ENCODE measurements at regions not wholly inside any gene's neighbourhood (a gene's known extent, or its start where the extent isn't known, plus 50 kb on each side); places are given as distances from the start of the nearest gene placed in this dataset.

DNA sequence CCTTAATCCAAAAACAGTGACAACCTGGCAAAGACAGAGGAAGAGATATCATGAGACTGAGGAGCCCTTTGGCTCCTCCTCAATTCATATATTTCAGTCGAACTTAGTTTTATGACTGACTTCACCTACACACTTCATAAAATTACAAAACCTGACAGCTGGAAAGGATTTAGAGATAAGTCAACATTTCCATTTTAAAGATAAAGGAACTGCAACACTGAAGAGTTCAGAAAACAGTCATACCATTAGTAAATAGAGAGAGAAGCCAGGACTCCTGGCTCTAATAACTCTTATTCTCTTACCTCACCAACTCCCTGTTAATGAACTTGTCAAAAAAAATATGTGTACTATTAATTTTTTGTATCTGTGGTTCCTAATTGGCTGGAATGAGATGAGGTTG lies 141.0 kb upstream of the COL1A2 start:
- ChIA-PET CTCF (no interaction called here), POLR2A (no interaction called here)
- Histone ChIP-seq H3K9me3 (replicated peaks; ENCODE audit: control insufficient read depth, insufficient read depth, low read length) (no peaks in the 10 kb centered on the region), H3K79me2 (ENCODE audit: control insufficient read depth, insufficient read depth, low read length) (no peaks in the 10 kb centered on the region), H3K4me1 (ENCODE audit: control insufficient read depth, extremely low read depth, insufficient read depth, low read length) (no peaks in the 10 kb centered on the region), H3K9ac (replicated peaks; ENCODE audit: extremely low read depth, insufficient read depth, low read length) (no peak overlapping the region), H3K4me3 (replicated peaks in 1 of 3; ENCODE audit: insufficient read depth in 1 of 3, low read depth in 1 of 3, low read length in 3 of 3) (no peak overlapping the region), H3K27me3 (ENCODE audit: control insufficient read depth in 2 of 2, insufficient read depth in 2 of 2, low read length in 2 of 2) (no peaks in the 10 kb centered on the region), H4K20me1 (replicated peaks; ENCODE audit: control insufficient read depth, extremely low read depth, insufficient read depth, low read length) (no peaks in the 10 kb centered on the region), H3K27ac (ENCODE audit: insufficient read depth, low read depth, low read length) (no peak overlapping the region), H3K4me2 (ENCODE audit: insufficient read depth, low read length) (no peak overlapping the region), H3K36me3 (ENCODE audit: control insufficient read depth in 2 of 2, extremely low read depth in 1 of 2, insufficient read depth in 2 of 2, low read length in 2 of 2) (no peaks in the 10 kb centered on the region), H2AFZ (ENCODE audit: low read depth, low read length) (no peak overlapping the region), H3K9me1 (replicated peaks; ENCODE audit: control insufficient read depth, extremely low read depth, insufficient read depth, low read length) (no peaks in the 10 kb centered on the region)
- TF ChIP-seq, protein P1, sequence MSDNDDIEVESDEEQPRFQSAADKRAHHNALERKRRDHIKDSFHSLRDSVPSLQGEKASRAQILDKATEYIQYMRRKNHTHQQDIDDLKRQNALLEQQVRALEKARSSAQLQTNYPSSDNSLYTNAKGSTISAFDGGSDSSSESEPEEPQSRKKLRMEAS (IDR thresholded peaks at IDR 0.05; ENCODE audit: insufficient read depth, insufficient read length) = no peak
- TF ChIP-seq GATA2 (IDR thresholded peaks at IDR 0.05; ENCODE audit: insufficient read depth, insufficient read length, low read depth, low read length) = no peak
- BruUV-seq (replicated peaks) = no TSS peak
- DNase-seq (ENCODE audit: low read depth, low spot score) = no peak
- intact Hi-C loops (cut with micrococcal nuclease) = no loop called here
- dilution Hi-C loops (cut with MboI; ENCODE audit: extremely low pct_ligation_motif_present, low sequenced_read_pairs) = no loop called here
- no peak for FAIRE-seq

DNA sequence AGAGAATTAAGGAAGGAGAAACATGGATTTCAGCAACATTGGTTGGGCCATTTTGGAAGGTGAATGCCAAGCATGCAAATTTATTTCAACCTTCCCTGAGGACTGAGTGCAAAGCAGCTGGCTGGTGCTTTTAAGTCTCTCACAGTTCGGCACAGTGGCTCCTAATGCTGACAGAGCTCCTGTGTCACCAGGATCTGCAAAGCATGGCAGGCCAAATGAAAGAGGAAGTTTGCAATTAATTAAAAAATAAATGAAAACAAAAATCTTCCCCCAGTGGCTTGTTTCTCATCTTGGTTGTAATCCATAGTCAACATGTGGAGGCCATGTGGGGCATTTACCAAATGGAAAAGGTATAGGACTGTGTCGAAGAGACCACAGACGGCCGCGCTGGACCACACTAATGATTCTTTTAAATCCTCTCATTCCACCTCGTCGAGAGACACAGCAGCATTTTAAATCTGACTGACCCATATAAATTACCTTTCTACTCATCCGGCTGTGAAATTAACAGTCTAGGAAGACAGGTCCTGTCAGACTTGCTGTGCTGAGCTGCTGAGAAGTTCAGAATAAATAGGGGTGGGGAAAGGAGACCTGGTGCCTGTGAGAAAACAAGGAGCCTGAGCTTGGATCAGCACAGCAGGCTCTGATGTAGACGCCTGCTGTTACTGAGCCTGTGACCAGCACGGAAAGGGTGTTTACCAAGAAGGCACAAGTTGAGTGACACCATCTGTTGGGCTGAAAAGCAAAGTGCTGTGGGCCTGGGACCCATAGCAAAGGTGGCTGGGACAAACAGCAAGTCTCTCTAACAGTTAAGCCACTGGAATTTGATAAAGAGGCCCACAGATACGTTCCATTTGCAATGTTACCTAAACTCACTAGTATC lies 136.0 kb upstream of the COL1A2 start:
- no peaks in the 10 kb centered on the region for H3K9me1 ChIP-seq (replicated peaks; ENCODE audit: control insufficient read depth, extremely low read depth, insufficient read depth, low read length)
- H3K27ac ChIP-seq (ENCODE audit: insufficient read depth, low read depth, low read length) = no peak overlapping the region
- H3K36me3 ChIP-seq (ENCODE audit: control insufficient read depth in 2 of 2, extremely low read depth in 1 of 2, insufficient read depth in 2 of 2, low read length in 2 of 2) = no peaks in the 10 kb centered on the region
- dilution Hi-C loops (cut with MboI; ENCODE audit: extremely low pct_ligation_motif_present, low sequenced_read_pairs) = no loop called here
- no TSS peak for BruUV-seq (replicated peaks)
- FAIRE-seq (no peak), DNase-seq (ENCODE audit: low read depth, low spot score) (no peak)
- intact Hi-C loops (cut with micrococcal nuclease) = no loop called here
- H3K9me3 ChIP-seq (replicated peaks; ENCODE audit: control insufficient read depth, insufficient read depth, low read length) = no peaks in the 10 kb centered on the region
- H3K4me3 ChIP-seq (replicated peaks in 1 of 3; ENCODE audit: insufficient read depth in 1 of 3, low read depth in 1 of 3, low read length in 3 of 3) = no peak overlapping the region
- no peaks in the 10 kb centered on the region for H3K4me1 ChIP-seq (ENCODE audit: control insufficient read depth, extremely low read depth, insufficient read depth, low read length)
- ChIA-PET POLR2A (no interaction called here), CTCF (interaction anchor here (1.6 kb wide), 1 partner anchor 30 kb away, joined by 4 read pairs; no protein-coding TSS in a partner anchor)
- no peaks in the 10 kb centered on the region for H3K27me3 ChIP-seq (ENCODE audit: control insufficient read depth in 2 of 2, insufficient read depth in 2 of 2, low read length in 2 of 2)
- H3K9ac ChIP-seq (replicated peaks; ENCODE audit: extremely low read depth, insufficient read depth, low read length) = no peak overlapping the region
- TF ChIP-seq MYC (IDR thresholded peaks at IDR 0.05; ENCODE audit: low read depth, low read length) = no peak
- TF ChIP-seq, protein P2, sequence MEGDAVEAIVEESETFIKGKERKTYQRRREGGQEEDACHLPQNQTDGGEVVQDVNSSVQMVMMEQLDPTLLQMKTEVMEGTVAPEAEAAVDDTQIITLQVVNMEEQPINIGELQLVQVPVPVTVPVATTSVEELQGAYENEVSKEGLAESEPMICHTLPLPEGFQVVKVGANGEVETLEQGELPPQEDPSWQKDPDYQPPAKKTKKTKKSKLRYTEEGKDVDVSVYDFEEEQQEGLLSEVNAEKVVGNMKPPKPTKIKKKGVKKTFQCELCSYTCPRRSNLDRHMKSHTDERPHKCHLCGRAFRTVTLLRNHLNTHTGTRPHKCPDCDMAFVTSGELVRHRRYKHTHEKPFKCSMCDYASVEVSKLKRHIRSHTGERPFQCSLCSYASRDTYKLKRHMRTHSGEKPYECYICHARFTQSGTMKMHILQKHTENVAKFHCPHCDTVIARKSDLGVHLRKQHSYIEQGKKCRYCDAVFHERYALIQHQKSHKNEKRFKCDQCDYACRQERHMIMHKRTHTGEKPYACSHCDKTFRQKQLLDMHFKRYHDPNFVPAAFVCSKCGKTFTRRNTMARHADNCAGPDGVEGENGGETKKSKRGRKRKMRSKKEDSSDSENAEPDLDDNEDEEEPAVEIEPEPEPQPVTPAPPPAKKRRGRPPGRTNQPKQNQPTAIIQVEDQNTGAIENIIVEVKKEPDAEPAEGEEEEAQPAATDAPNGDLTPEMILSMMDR (IDR thresholded peaks at IDR 0.05; ENCODE audit: extremely low read depth in 1 of 2, insufficient read depth in 1 of 2, low read depth in 1 of 2, low read length in 2 of 2) = no peak
- no peak for TF ChIP-seq POLR2A (IDR thresholded peaks at IDR 0.05; ENCODE audit: low read depth, low read length)
- TF ChIP-seq GATA2 (IDR thresholded peaks at IDR 0.05; ENCODE audit: insufficient read depth, insufficient read length, low read depth, low read length) = no peak
- TF ChIP-seq JUN (IDR thresholded peaks at IDR 0.05; ENCODE audit: borderline replicate concordance, insufficient read depth, insufficient read length, low read depth) = no peak
- TF ChIP-seq EZH2 (IDR thresholded peaks at IDR 0.05; ENCODE audit: borderline replicate concordance, low read depth, low read length, severe bottlenecking) = no peak
- TF ChIP-seq POLR2AphosphoS5 (IDR thresholded peaks at IDR 0.05; ENCODE audit: insufficient read depth, low read depth, low read length) = no peak
- TF ChIP-seq FOS (IDR thresholded peaks at IDR 0.05; ENCODE audit: borderline replicate concordance, insufficient read depth, low read length) = no peak
- TF ChIP-seq, protein P1 (IDR thresholded peaks at IDR 0.05; ENCODE audit: insufficient read depth, insufficient read length) = no peak
- no peaks in the 10 kb centered on the region for H4K20me1 ChIP-seq (replicated peaks; ENCODE audit: control insufficient read depth, extremely low read depth, insufficient read depth, low read length)
- H2AFZ ChIP-seq (ENCODE audit: low read depth, low read length) = no peak overlapping the region
- no peak overlapping the region for H3K4me2 ChIP-seq (ENCODE audit: insufficient read depth, low read length)
- H3K79me2 ChIP-seq (ENCODE audit: control insufficient read depth, insufficient read depth, low read length) = no peaks in the 10 kb centered on the region
